GM23338 (cell line): ENCODE measurements at regions not wholly inside any gene's neighbourhood (a gene's known extent, or its start where the extent isn't known, plus 50 kb on each side); places are given as distances from the start of the nearest gene placed in this dataset.

Source experiments
- ATAC-seq: fragments of 200-7000 bp; cut with Tn5 transposase; 3 replicates; pipeline ENCODE4 v1.9.1; 2020
- DNase-seq: peaks from one replicate; pipeline ENCODE4 v3.0.0-alpha.2; 2015; ENCODE audit warnings: low spot score
- H2AFZ ChIP-seq: fragments of 200-600 bp; sonication (generic); 2 replicates; pipeline ENCODE4 v1.8.0; 2016; ENCODE audit warnings: antibody characterized with exemption, mild to moderate bottlenecking, moderate library complexity
- H3F3A ChIP-seq: fragments of 200-600 bp; sonication (generic); replicated peaks from 2 replicates; pipeline ENCODE4 v1.8.0; 2017; ENCODE audit warnings: antibody characterized with exemption, mixed run types, low read depth
- H3K27ac ChIP-seq: fragments of 200-600 bp; sonication (generic); 2 replicates; pipeline ENCODE4 v1.6.1; 2016; ENCODE audit warnings: low read depth
- H3K27me3 ChIP-seq: fragments of 200-600 bp; sonication (generic); 2 replicates; pipeline ENCODE4 v1.8.0; 2016; ENCODE audit warnings: mild to moderate bottlenecking, mixed run types, moderate library complexity; ENCODE audit not compliant: insufficient read depth
- H3K36me3 ChIP-seq: fragments of 200-600 bp; sonication (generic); 2 replicates; pipeline ENCODE4 v1.8.0; 2016; ENCODE audit warnings: mild to moderate bottlenecking; ENCODE audit not compliant: insufficient read depth
- H3K4me1 ChIP-seq: fragments of 200-600 bp; sonication (generic); 2 replicates; pipeline ENCODE4 v1.8.0; 2016; ENCODE audit warnings: mild to moderate bottlenecking, moderate library complexity; ENCODE audit not compliant: insufficient read depth
- H3K4me2 ChIP-seq: fragments of 200-600 bp; sonication (generic); 2 replicates; pipeline ENCODE4 v1.7.1; 2017; ENCODE audit warnings: mixed run types
- H3K4me3 ChIP-seq: fragments of 200-600 bp; sonication (generic); 2 replicates; pipeline ENCODE4 v1.6.1; 2016; ENCODE audit warnings: mixed run types
- H3K79me2 ChIP-seq: fragments of 200-600 bp; sonication (generic); replicated peaks from 2 replicates; pipeline ENCODE4 v1.8.0; 2017; ENCODE audit warnings: mild to moderate bottlenecking; ENCODE audit not compliant: insufficient read depth
- H3K9me2 ChIP-seq: fragments of 200-600 bp; sonication (generic); 2 replicates; pipeline ENCODE4 v1.8.0; 2017; ENCODE audit not compliant: insufficient read depth
- H4K20me1 ChIP-seq: fragments of 200-600 bp; sonication (generic); replicated peaks from 2 replicates; pipeline ENCODE4 v1.8.0; 2017; ENCODE audit warnings: mild to moderate bottlenecking; ENCODE audit not compliant: insufficient read depth
- H3K27ac Mint-ChIP-seq: 2 replicates; pipeline ENCODE4 v1.8.0; 2020; ENCODE audit warnings: inconsistent platforms, mild to moderate bottlenecking, moderate library complexity, mixed read lengths
- H3K27me3 Mint-ChIP-seq: 3 replicates; pipeline ENCODE4 v1.8.0; 2022; ENCODE audit warnings: low read depth, mild to moderate bottlenecking, moderate library complexity, mixed read lengths, inconsistent platforms; ENCODE audit not compliant: insufficient read depth, poor library complexity
- H3K36me3 Mint-ChIP-seq: 3 replicates; pipeline ENCODE4 v1.8.0; 2021; ENCODE audit warnings: low read depth, mild to moderate bottlenecking, inconsistent platforms, moderate library complexity, mixed read lengths
- H3K4me1 Mint-ChIP-seq: 3 replicates; pipeline ENCODE4 v1.8.0; 2020; ENCODE audit warnings: mild to moderate bottlenecking, inconsistent platforms, mixed read lengths
- H3K4me3 Mint-ChIP-seq: 3 replicates; pipeline ENCODE4 v1.8.0; 2021; ENCODE audit warnings: moderate library complexity, mild to moderate bottlenecking, inconsistent platforms, mixed read lengths
- H3K9me3 Mint-ChIP-seq: 3 replicates; pipeline ENCODE4 v1.8.0; 2020; ENCODE audit warnings: moderate library complexity, mild to moderate bottlenecking, inconsistent platforms, mixed read lengths
- CREB1 ChIP-seq: fragments of 250-450 bp; sonication (Bioruptor Pico); IDR thresholded peaks from 2 replicates; pipeline ENCODE4 v1.5.0; 2020; ENCODE audit warnings: low read depth, mild to moderate bottlenecking, moderate library complexity
- EZH2 ChIP-seq: fragments of 200-600 bp; sonication (generic); IDR thresholded peaks from one replicate; pipeline ENCODE4 v1.8.0; 2017; ENCODE audit warnings: antibody characterized with exemption, mild to moderate bottlenecking, low read depth; ENCODE audit not compliant: unreplicated experiment
- EZH2phosphoT487 ChIP-seq: fragments of 200-600 bp; sonication (generic); IDR thresholded peaks from one replicate; pipeline ENCODE4 v1.8.1; 2018; ENCODE audit warnings: antibody characterized with exemption; ENCODE audit not compliant: unreplicated experiment
- NANOG ChIP-seq: IDR thresholded peaks from 2 replicates; pipeline ENCODE4 v1.6.1; 2016; ENCODE audit warnings: antibody characterized with exemption, borderline replicate concordance
- POLR2AphosphoS5 ChIP-seq: IDR thresholded peaks from 2 replicates; pipeline ENCODE4 v1.6.1; 2016; ENCODE audit warnings: antibody characterized with exemption, low read depth
- STAT1 ChIP-seq: IDR thresholded peaks from one replicate; pipeline ENCODE4 v1.6.1; 2016; ENCODE audit warnings: antibody characterized with exemption; ENCODE audit not compliant: unreplicated experiment
- ZNF114 ChIP-seq: fragments of 250-450 bp; sonication (Bioruptor Pico); IDR thresholded peaks from 2 replicates; pipeline ENCODE4 v1.5.0; 2020; ENCODE audit warnings: mild to moderate bottlenecking, moderate library complexity
- ZNF331 ChIP-seq: fragments of 250-450 bp; sonication (Bioruptor Pico); IDR thresholded peaks from 2 replicates; pipeline ENCODE4 v1.5.0; 2020; ENCODE audit warnings: low read depth, mild to moderate bottlenecking, moderate library complexity
- TF ChIP-seq, protein P1 (sequence below): IDR thresholded peaks from 2 replicates; pipeline ENCODE4 v1.6.1; 2016; ENCODE audit warnings: antibody characterized with exemption
- TF ChIP-seq, protein P2 (sequence below), 2 experiments: fragments of 200-600 bp in 1 of 2; sonication (generic) in 1 of 2; conservative IDR thresholded peaks; 2 replicates each; pipeline versions ENCODE4 v1.5.1 to v1.6.1; 2016 to 2017; ENCODE audit warnings: antibody characterized with exemption in 2 of 2, low read depth in 2 of 2, mild to moderate bottlenecking in 2 of 2, moderate library complexity in 1 of 2

DNA sequence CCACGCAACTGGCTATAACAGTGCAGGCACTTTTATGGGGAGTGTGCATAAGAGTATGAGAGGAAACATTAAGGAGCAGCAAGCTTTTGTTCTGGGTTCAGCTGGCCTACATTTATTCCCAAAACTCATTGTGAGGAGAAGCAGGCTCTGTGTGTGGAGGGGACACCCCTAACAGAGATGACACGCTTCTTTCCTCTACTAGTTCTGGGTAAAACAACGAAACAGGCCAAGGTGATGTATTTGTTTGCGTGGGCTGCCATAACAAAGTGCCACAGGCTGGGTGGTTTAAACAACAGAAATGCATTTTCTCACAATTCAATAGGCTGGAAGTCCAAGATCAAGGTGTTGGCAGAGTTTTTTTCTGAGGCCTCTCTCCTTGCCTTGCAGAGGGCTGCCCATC is 488.6 kb downstream of the MID1IP1 start:
- H3K4me1 ChIP-seq = no peaks in the 10 kb centered on the region
- Mint-ChIP-seq H3K36me3 (no peaks in the 10 kb centered on the region), H3K4me1 (peaks cover 6% of the 10 kb centered on the region; the same call in 1 of the 3 replicates), H3K27ac (no peak overlapping the region), H3K4me3 (no peak overlapping the region), H3K27me3 (peaks cover 3% of the 10 kb centered on the region), H3K9me3 (no peaks in the 10 kb centered on the region)
- H3K9me2 ChIP-seq = no peaks in the 10 kb centered on the region
- DNase-seq (no peak), ATAC-seq (no peak)
- no peak overlapping the region for H3K4me2 ChIP-seq
- H3K27me3 ChIP-seq = no peaks in the 10 kb centered on the region
- TF ChIP-seq ZNF331 (CRISPR knock-in tag) = no peak
- TF ChIP-seq, protein P1, sequence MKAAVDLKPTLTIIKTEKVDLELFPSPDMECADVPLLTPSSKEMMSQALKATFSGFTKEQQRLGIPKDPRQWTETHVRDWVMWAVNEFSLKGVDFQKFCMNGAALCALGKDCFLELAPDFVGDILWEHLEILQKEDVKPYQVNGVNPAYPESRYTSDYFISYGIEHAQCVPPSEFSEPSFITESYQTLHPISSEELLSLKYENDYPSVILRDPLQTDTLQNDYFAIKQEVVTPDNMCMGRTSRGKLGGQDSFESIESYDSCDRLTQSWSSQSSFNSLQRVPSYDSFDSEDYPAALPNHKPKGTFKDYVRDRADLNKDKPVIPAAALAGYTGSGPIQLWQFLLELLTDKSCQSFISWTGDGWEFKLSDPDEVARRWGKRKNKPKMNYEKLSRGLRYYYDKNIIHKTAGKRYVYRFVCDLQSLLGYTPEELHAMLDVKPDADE = no peak
- no peak for TF ChIP-seq NANOG
- TF ChIP-seq, protein P2, sequence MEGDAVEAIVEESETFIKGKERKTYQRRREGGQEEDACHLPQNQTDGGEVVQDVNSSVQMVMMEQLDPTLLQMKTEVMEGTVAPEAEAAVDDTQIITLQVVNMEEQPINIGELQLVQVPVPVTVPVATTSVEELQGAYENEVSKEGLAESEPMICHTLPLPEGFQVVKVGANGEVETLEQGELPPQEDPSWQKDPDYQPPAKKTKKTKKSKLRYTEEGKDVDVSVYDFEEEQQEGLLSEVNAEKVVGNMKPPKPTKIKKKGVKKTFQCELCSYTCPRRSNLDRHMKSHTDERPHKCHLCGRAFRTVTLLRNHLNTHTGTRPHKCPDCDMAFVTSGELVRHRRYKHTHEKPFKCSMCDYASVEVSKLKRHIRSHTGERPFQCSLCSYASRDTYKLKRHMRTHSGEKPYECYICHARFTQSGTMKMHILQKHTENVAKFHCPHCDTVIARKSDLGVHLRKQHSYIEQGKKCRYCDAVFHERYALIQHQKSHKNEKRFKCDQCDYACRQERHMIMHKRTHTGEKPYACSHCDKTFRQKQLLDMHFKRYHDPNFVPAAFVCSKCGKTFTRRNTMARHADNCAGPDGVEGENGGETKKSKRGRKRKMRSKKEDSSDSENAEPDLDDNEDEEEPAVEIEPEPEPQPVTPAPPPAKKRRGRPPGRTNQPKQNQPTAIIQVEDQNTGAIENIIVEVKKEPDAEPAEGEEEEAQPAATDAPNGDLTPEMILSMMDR (conservative IDR thresholded peaks at IDR 0.05; ENCODE audit: low read depth in 2 of 2) = no peak
- no peaks in the 10 kb centered on the region for H3K79me2 ChIP-seq
- H3F3A ChIP-seq = no peaks in the 10 kb centered on the region
- H3K4me3 ChIP-seq = no peak overlapping the region
- no peak overlapping the region for H3K27ac ChIP-seq
- H4K20me1 ChIP-seq = no peaks in the 10 kb centered on the region
- no peaks in the 10 kb centered on the region for H3K36me3 ChIP-seq
- H2AFZ ChIP-seq = no peak overlapping the region

DNA sequence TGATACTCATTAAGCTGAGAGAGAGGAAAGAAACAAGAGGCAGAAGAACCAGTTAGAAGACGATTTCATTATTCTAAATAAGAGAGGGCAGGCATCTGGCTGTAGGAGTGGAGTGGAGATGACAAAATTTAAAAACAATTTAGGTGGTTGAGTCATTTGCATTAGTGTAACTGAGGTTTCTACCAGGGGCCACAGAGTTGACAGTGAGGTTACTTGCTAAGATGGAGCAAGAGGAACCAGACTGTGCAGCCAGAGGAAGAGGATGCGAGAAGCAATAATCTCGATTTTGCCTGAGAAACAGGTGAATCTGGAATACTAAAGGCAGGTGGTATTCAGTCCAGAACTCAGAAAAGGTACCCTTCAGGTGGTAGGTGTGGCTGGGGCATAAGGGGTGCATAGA is 491.9 kb downstream of the MID1IP1 start:
- Histone ChIP-seq H3K4me2 (no peak overlapping the region), H3F3A (no peaks in the 10 kb centered on the region), H3K27ac (no peak overlapping the region), H2AFZ (no peak overlapping the region), H3K79me2 (no peaks in the 10 kb centered on the region), H3K4me1 (no peaks in the 10 kb centered on the region), H3K27me3 (no peaks in the 10 kb centered on the region), H3K36me3 (no peaks in the 10 kb centered on the region), H3K9me2 (no peaks in the 10 kb centered on the region), H3K4me3 (no peak overlapping the region), H4K20me1 (no peaks in the 10 kb centered on the region)
- H3K27me3 Mint-ChIP-seq = peaks cover 3% of the 10 kb centered on the region
- DNase-seq (no peak), ATAC-seq (no peak)
- no peak overlapping the region for H3K27ac Mint-ChIP-seq
- no peak overlapping the region for H3K4me3 Mint-ChIP-seq
- peaks cover 6% of the 10 kb centered on the region; the same call in 1 of the 3 replicates for H3K4me1 Mint-ChIP-seq
- no peaks in the 10 kb centered on the region for H3K36me3 Mint-ChIP-seq
- peaks cover 2% of the 10 kb centered on the region; the same call in 2 of the 3 replicates for H3K9me3 Mint-ChIP-seq
- TF ChIP-seq, protein P1 = no peak
- TF ChIP-seq STAT1 (no peak), ZNF114 (CRISPR knock-in tag) (no peak), CREB1 (CRISPR knock-in tag) (no peak), EZH2phosphoT487 (no peak), EZH2 (no peak), NANOG (no peak), POLR2AphosphoS5 (no peak)
- TF ChIP-seq, protein P2 (conservative IDR thresholded peaks at IDR 0.05; ENCODE audit: low read depth in 2 of 2) = no peak
